ENCODE measurements at regions not wholly inside any gene's neighbourhood (a gene's known extent, or its start where the extent isn't known, plus 50 kb on each side); places are given as distances from the start of the nearest gene placed in this dataset.

GRCh38 chr6:19041906-19042305, 654.8 kb downstream of the RNF144B start:
- TF ChIP-seq CTCF (IDR thresholded peaks at IDR 0.05; ENCODE audit: low read length): no peak
- no peak for TF ChIP-seq EZH2 (optimal IDR thresholded peaks at IDR 0.05; ENCODE audit: low read depth, low read length)

Data from MM.1S (cell line).